ENCODE measurements at regions not wholly inside any gene's neighbourhood (a gene's known extent, or its start where the extent isn't known, plus 50 kb on each side); places are given as distances from the start of the nearest gene placed in this dataset.

DNA sequence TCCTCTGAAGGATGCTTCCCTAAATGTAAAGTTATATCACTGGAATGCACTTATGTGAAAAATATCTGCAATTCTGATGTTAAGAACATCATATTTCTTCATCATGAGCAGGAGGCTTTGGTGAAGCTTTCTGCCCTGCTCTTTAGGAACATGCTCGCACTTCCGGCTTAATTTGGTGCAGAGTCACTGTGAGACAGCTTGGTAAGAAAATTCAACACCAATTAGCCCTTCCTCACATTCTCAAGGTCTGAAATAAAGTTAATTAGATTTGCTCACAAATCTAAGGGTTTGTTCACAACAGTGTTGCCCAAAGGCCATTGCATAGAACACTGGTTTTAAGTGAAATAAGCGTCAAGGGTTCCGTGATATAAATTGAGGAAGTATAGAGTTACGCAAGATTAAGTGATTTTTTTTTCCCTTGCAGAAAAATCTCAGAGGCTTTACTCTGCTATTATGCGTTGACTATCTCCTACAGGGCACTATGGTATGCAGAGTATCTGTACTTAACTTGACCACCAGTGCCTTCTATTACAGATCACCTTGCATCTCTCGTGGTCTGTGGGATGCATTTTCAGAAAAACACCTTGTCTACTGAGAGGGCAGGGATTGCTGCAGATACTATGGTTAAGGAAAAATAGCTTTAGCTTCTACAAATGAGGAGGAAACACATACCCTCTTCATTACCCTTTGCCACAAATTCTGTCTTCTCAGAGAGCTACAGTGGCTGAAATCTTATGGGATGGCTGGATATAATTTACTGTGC lies 953.9 kb downstream of the TYW1 start:
- TF ChIP-seq, protein P1, sequence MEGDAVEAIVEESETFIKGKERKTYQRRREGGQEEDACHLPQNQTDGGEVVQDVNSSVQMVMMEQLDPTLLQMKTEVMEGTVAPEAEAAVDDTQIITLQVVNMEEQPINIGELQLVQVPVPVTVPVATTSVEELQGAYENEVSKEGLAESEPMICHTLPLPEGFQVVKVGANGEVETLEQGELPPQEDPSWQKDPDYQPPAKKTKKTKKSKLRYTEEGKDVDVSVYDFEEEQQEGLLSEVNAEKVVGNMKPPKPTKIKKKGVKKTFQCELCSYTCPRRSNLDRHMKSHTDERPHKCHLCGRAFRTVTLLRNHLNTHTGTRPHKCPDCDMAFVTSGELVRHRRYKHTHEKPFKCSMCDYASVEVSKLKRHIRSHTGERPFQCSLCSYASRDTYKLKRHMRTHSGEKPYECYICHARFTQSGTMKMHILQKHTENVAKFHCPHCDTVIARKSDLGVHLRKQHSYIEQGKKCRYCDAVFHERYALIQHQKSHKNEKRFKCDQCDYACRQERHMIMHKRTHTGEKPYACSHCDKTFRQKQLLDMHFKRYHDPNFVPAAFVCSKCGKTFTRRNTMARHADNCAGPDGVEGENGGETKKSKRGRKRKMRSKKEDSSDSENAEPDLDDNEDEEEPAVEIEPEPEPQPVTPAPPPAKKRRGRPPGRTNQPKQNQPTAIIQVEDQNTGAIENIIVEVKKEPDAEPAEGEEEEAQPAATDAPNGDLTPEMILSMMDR (conservative IDR thresholded peaks at IDR 0.05): no peak
- no peak overlapping the region for H3K27ac ChIP-seq

DNA sequence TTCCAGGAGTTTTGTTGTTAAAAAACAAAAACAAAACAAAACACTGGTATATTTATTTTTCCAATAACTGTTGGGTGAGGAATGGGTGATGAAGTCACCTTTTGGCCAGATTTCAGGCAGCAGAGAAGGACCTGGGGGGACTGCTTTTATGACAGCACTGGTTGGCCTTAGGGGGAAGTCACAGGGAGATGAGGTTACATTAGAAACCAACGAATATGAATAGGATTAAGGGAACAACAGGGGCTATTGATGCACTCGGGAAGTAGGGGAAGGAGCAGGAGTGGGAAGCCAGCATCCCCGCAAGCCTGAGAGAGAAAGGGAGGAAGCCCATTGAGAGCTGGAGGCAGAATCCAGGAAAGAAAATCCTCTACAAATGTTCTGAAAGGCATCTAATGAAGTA lies 958.4 kb downstream of the TYW1 start:
- H3K27ac ChIP-seq: no peak overlapping the region
- TF ChIP-seq, protein P1 (conservative IDR thresholded peaks at IDR 0.05): no peak

DNA sequence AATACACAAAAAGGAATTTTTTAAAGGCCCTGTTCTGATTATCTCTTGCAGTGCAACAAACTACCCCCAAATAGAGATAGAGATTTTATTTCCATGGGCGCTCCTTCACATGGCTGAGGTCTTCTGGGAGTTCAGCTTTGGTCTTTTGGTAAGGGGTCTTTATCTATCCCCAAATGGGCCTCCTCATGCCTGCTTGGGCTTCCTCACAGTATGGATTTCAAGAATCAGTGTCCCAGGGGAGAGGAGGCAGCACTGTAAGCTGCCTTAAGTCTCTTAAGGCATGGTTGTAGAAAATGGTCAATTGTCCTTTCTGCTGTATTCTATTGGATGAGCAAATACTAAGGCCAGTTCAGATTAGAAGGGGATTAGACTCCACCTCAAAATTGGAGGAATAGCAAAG lies 966.2 kb downstream of the TYW1 start:
- no peak overlapping the region for H3K27ac ChIP-seq
- TF ChIP-seq, protein P1 (conservative IDR thresholded peaks at IDR 0.05): no peak

DNA sequence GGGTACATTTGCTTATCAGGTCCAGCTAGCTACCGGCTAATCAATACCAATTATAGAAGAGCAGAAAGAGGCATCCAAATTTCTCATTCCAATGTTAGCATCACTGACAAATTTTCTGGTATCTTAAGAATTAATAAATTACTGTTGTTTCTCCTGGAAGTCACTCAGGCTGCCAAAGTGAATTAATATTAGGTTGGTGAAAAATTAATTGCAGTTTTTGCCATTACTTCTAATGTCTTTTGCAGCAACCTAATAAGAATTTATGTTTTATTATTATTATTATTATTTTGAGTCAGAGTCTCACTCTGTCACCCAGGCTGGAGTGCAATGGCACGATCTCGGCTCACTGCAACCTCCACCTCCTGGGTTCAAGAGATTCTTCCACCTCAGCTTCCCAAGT lies 979.9 kb downstream of the TYW1 start:
- TF ChIP-seq, protein P1 (conservative IDR thresholded peaks at IDR 0.05): no peak
- H3K27ac ChIP-seq: no peak overlapping the region

DNA sequence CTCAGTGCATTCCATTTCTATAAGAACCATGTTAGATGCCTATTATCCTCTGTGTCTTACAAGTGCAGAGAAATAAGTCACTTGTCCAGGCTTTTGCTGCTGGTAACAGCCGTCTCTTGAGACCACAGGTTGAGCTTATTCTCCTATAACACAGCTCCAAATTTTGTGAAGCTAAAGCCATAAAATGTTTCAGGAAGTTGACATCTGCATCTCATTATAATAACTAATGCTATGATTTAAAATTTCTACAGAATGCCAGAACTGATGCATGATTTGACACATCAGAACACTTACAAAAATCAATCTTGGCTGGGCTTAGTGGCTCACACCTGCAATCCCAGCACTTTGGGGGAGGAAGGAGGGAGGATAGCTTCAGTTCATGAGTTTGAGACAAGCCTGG lies 986.9 kb downstream of the TYW1 start:
- TF ChIP-seq, protein P1 (conservative IDR thresholded peaks at IDR 0.05): no peak

DNA sequence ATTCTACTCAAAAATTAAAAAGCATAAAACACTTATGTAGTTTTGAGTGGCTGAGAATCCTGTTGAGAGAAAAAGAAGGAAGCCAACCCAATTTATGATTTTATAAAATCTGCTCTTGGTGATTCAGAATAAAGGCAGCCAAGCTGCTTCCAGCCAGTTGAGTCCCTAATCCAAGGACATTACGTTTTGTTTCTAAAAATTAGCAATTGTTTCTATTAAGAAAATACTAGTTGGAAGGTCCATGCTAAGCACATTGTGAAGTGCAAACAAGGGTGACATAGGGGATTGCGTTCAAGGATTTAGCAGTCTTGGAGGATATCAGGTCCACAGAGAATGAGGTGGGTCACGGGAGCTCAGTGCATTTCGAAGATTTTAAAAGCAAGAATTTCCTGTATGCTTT lies 987.7 kb downstream of the TYW1 start:
- no peak overlapping the region for H3K27ac ChIP-seq
- TF ChIP-seq, protein P1 (conservative IDR thresholded peaks at IDR 0.05): no peak

More for the DNA sequence above, 986.9 kb downstream of the TYW1 start:
- no peak overlapping the region for H3K27ac ChIP-seq

DNA sequence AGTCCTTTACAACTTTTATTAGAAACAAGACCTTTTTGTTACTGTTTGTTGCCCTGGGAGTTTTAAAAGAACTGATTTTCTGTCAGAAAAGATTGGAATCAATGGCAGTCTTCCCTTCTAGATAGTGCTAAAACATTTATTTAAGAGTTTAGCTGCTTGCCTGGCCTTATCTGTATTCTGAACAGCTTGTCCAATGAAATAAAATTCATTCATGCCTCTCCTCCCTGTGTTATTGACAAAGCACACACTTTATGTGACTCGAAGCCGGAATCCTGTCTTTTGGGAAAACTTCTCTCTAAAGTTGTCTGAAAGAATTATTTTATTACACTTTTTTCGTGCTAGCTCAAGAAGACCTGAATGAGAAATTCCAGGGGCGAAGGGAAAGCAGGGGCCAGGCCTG lies 992.5 kb downstream of the TYW1 start:
- H3K27ac ChIP-seq: peak overlapping the region; percentile 46
- TF ChIP-seq, protein P1 (conservative IDR thresholded peaks at IDR 0.05): no peak

All from VCaP (cell line).